Thyroid gland (tissue), 4 donors: ENCODE measurements at regions not wholly inside any gene's neighbourhood (a gene's known extent, or its start where the extent isn't known, plus 50 kb on each side); places are given as distances from the start of the nearest gene placed in this dataset.

Source experiments
- POLR2A ChIP-seq, 2 donors: fragments of 450-650 bp; IDR thresholded peaks; one replicate each; pipeline ENCODE4 v1.6.1; 2017; ENCODE audit warnings: antibody characterized with exemption in 2 of 2, mild to moderate bottlenecking in 2 of 2, moderate library complexity in 1 of 2
- TF ChIP-seq, protein P1 (sequence below), 6 experiments: fragments of 200-600 bp in 3 of 6; fragments of 450-650 bp in 3 of 6; sonication (generic) in 3 of 6; IDR thresholded peaks; one replicate each; pipeline ENCODE4 v1.5.1; 2016 to 2019; ENCODE audit warnings: antibody characterized with exemption in 6 of 6, mild to moderate bottlenecking in 2 of 6, inconsistent platforms in 1 of 6, moderate library complexity in 1 of 6

DNA sequence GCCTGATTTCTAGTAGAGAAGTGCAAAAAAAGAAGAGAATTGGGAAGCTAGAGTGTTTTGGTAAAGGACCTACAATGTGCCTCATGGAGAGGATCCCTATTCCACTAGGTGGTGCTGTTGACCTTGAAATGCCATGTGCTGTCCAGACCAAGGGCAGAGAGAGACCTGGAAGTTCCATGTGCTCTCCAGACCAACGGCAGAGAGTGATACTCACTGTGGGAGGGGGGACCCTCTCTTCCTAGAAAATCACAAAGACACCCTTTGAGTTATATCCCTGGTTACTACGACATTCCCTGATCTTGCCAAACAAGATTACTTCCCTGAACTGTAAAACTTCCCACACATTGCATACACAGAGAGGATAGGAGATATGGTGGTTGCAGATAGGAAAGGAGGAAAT lies 212.7 kb upstream of the ZNF804B start:
- TF ChIP-seq POLR2A (IDR thresholded peaks at IDR 0.05): no peak
- TF ChIP-seq, protein P1, sequence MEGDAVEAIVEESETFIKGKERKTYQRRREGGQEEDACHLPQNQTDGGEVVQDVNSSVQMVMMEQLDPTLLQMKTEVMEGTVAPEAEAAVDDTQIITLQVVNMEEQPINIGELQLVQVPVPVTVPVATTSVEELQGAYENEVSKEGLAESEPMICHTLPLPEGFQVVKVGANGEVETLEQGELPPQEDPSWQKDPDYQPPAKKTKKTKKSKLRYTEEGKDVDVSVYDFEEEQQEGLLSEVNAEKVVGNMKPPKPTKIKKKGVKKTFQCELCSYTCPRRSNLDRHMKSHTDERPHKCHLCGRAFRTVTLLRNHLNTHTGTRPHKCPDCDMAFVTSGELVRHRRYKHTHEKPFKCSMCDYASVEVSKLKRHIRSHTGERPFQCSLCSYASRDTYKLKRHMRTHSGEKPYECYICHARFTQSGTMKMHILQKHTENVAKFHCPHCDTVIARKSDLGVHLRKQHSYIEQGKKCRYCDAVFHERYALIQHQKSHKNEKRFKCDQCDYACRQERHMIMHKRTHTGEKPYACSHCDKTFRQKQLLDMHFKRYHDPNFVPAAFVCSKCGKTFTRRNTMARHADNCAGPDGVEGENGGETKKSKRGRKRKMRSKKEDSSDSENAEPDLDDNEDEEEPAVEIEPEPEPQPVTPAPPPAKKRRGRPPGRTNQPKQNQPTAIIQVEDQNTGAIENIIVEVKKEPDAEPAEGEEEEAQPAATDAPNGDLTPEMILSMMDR (IDR thresholded peaks at IDR 0.05): peak in 4 of 6 experiments; percentile 20 to 49 (median 35)
